Nephron progenitor cell (in vitro differentiated cells): ENCODE measurements at regions not wholly inside any gene's neighbourhood (a gene's known extent, or its start where the extent isn't known, plus 50 kb on each side); places are given as distances from the start of the nearest gene placed in this dataset.

Experiments
- DNase-seq: peaks from one replicate; pipeline ENCODE4 v3.0.0; 2021
- H3K27ac Mint-ChIP-seq: 2 replicates; pipeline ENCODE4 v1.8.0; 2021; ENCODE audit warnings: mild to moderate bottlenecking, moderate library complexity, mixed read lengths
- H3K27me3 Mint-ChIP-seq: 2 replicates; pipeline ENCODE4 v1.8.0; 2021; ENCODE audit warnings: mild to moderate bottlenecking, low read depth, mixed read lengths; ENCODE audit not compliant: poor library complexity
- H3K36me3 Mint-ChIP-seq: 2 replicates; pipeline ENCODE4 v1.8.0; 2021; ENCODE audit warnings: low read depth, mixed read lengths
- H3K4me1 Mint-ChIP-seq: 2 replicates; pipeline ENCODE4 v1.8.0; 2021; ENCODE audit warnings: mixed read lengths
- H3K4me3 Mint-ChIP-seq: 2 replicates; pipeline ENCODE4 v1.8.0; 2021; ENCODE audit warnings: mild to moderate bottlenecking, moderate library complexity, mixed read lengths
- H3K9me3 Mint-ChIP-seq: 2 replicates; pipeline ENCODE4 v1.8.0; 2021; ENCODE audit warnings: mild to moderate bottlenecking, moderate library complexity, mixed read lengths
- TF ChIP-seq, protein P1 (sequence below): fragments of 200-600 bp; sonication (generic); IDR thresholded peaks from 2 replicates; pipeline ENCODE4 v1.5.0; 2021; ENCODE audit warnings: antibody characterized with exemption

DNA sequence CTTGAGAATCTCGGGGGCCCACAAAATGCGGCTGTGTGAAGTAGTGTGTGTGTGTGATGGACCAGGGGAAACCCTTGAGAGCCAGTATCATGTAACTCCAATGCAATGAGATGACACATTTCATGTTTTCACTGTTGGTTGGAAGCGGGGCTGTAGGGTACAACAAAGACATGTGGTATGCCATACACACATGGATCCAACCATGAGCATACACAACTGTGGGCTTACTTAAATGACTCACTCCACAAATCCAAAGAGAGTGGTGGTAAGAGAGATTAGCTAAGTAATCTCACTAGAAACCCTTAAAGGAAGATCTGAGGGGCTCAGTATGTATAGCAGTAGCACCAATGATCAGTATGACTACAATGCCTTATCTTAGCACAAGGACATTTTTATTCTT, 225.7 kb downstream of the SIPA1L2 start:
- Mint-ChIP-seq H3K4me1 (no peaks in the 10 kb centered on the region), H3K9me3 (peaks cover 2% of the 10 kb centered on the region), H3K27ac (no peak overlapping the region), H3K27me3 (peaks cover 2% of the 10 kb centered on the region), H3K36me3 (peaks cover 48% of the 10 kb centered on the region), H3K4me3 (no peak overlapping the region)
- DNase-seq: no peak
- TF ChIP-seq, protein P1, sequence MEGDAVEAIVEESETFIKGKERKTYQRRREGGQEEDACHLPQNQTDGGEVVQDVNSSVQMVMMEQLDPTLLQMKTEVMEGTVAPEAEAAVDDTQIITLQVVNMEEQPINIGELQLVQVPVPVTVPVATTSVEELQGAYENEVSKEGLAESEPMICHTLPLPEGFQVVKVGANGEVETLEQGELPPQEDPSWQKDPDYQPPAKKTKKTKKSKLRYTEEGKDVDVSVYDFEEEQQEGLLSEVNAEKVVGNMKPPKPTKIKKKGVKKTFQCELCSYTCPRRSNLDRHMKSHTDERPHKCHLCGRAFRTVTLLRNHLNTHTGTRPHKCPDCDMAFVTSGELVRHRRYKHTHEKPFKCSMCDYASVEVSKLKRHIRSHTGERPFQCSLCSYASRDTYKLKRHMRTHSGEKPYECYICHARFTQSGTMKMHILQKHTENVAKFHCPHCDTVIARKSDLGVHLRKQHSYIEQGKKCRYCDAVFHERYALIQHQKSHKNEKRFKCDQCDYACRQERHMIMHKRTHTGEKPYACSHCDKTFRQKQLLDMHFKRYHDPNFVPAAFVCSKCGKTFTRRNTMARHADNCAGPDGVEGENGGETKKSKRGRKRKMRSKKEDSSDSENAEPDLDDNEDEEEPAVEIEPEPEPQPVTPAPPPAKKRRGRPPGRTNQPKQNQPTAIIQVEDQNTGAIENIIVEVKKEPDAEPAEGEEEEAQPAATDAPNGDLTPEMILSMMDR: no peak

DNA sequence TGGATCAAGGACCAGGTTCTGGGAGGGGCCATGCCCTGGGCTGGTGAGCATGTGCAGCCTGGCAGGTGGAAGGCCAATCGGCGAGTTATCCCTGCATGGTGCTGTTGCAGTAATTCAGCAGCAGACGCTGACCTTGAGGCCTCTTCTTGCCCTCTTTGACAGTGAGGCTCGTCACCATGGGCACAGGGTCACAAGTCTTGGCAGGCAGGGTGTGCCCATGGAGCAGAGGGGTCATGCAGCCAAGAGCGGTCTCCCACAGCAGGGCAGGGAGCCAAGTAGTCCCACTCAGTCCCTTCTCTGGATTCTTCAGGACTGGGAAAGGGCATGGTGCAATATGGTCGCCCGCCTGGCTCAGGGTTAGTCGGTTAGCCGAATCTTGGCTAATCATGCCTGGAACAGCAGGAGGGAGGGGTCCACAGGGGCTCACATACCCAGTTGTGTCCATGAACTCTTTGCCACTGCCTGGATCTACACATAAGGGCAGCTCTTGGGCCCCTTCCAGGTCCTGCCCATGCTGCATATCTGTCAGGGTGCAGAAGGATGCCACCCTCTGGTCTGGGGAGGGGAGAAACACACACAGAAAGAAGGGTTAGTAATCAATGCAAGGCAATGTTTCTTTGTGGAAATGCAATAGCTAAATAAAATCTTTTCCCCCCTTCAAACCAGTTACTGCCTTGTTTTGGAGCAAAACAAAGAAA, 226.8 kb downstream of the SIPA1L2 start:
- TF ChIP-seq, protein P1: no peak
- Mint-ChIP-seq H3K36me3 (peaks cover 48% of the 10 kb centered on the region), H3K4me1 (no peaks in the 10 kb centered on the region), H3K9me3 (no peaks in the 10 kb centered on the region), H3K27ac (no peak overlapping the region), H3K27me3 (peaks cover 2% of the 10 kb centered on the region), H3K4me3 (no peak overlapping the region)
- DNase-seq: no peak

GRCh38 chr1:232398823-232399222, 231.1 kb downstream of the SIPA1L2 start:
- no peak overlapping the region for H3K4me3 Mint-ChIP-seq
- H3K27me3 Mint-ChIP-seq: peaks cover 2% of the 10 kb centered on the region
- peak overlapping the region; percentile 62 for H3K27ac Mint-ChIP-seq
- TF ChIP-seq, protein P1: no peak
- peaks cover 7% of the 10 kb centered on the region for H3K4me1 Mint-ChIP-seq
- no peaks in the 10 kb centered on the region for H3K9me3 Mint-ChIP-seq
- no peak for DNase-seq
- H3K36me3 Mint-ChIP-seq: peaks cover 49% of the 10 kb centered on the region

- Mint-ChIP-seq H3K4me3 (peak overlapping the region; percentile 8), H3K9me3 (no peaks in the 10 kb centered on the region), H3K4me1 (peaks cover 37% of the 10 kb centered on the region), H3K27ac (peak overlapping the region; percentile 61), H3K36me3 (peaks cover 12% of the 10 kb centered on the region), H3K27me3 (no peaks in the 10 kb centered on the region)
- no peak for DNase-seq
- TF ChIP-seq, protein P1: no peak
Measured at GRCh38 chr1:232393444-232394146, 236.3 kb downstream of the SIPA1L2 start.

DNA sequence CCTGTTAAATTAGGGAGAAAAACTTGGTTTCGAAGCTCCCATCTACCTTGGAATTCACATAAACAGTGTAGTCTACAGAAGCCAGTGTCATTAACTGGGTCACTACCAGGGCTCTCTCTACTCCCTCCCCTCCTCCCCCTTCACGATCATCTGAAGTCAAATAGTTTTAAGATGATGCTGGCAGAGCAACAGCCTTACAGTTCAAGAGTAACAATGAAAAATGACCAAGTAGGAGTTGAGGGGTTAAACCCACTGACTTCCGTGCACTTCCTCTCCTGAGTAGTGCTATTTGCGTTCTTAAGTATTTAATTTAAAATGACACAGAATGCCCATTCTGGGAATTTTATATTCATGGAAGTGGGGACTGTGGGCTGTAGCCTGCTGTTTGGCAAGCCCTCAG, 236.9 kb downstream of the SIPA1L2 start:
- peaks cover 7% of the 10 kb centered on the region for H3K36me3 Mint-ChIP-seq
- H3K27me3 Mint-ChIP-seq: no peaks in the 10 kb centered on the region
- H3K9me3 Mint-ChIP-seq: no peaks in the 10 kb centered on the region
- TF ChIP-seq, protein P1: no peak
- DNase-seq: no peak
- H3K4me3 Mint-ChIP-seq: peak overlapping the region; percentile 8
- peak overlapping the region; percentile 61 for H3K27ac Mint-ChIP-seq
- peaks cover 37% of the 10 kb centered on the region for H3K4me1 Mint-ChIP-seq
